GM12892 (cell line): ENCODE measurements at regions not wholly inside any gene's neighbourhood (a gene's known extent, or its start where the extent isn't known, plus 50 kb on each side); places are given as distances from the start of the nearest gene placed in this dataset.

Source experiments
- DNase-seq: peaks from one replicate; pipeline ENCODE4 v3.0.0; 2011; ENCODE audit not compliant: insufficient read length
- FAIRE-seq: peaks from 2 replicates; lab custom pipeline; 2011; peaks lifted over from hg19 to GRCh38; lab: Jason Lieb, UNC
- POLR2A ChIP-seq: IDR thresholded peaks from 2 replicates; pipeline ENCODE4 v1.6.1; 2011; ENCODE audit warnings: low read depth, low read length, control low read depth
- POLR2AphosphoS5 ChIP-seq: IDR thresholded peaks from 2 replicates; pipeline ENCODE4 v1.6.1; 2011; ENCODE audit warnings: low read depth, low read length, control low read depth
- TAF1 ChIP-seq: IDR thresholded peaks from 2 replicates; pipeline ENCODE4 v1.6.1; 2011; ENCODE audit warnings: low read depth, mild to moderate bottlenecking, control low read depth, low read length, borderline replicate concordance

GRCh38 chr21:38182370-38182985, 74.3 kb upstream of the KCNJ15 start:
- DNase-seq, result no peak
- TF ChIP-seq POLR2AphosphoS5 (no peak), POLR2A (no peak), TAF1 (no peak)
- FAIRE-seq, result no peak

- FAIRE-seq (no peak), DNase-seq (no peak)
- no peak for TF ChIP-seq POLR2AphosphoS5
Measured at GRCh38 chr21:38183961-38184360, 72.8 kb upstream of the KCNJ15 start.

GRCh38 chr21:38186661-38187270, 70.0 kb upstream of the KCNJ15 start:
- TF ChIP-seq POLR2A, result no peak
- TF ChIP-seq TAF1, result no peak
- TF ChIP-seq POLR2AphosphoS5, result no peak
- DNase-seq, result no peak
- FAIRE-seq, result no peak

- DNase-seq (no peak), FAIRE-seq (no peak)
- TF ChIP-seq POLR2A (no peak), POLR2AphosphoS5 (no peak), TAF1 (no peak)
Measured at GRCh38 chr21:38188037-38188436, 68.8 kb upstream of the KCNJ15 start.

GRCh38 chr21:38196036-38196435, 60.8 kb upstream of the KCNJ15 start:
- FAIRE-seq (no peak), DNase-seq (no peak)
- TF ChIP-seq POLR2A, result no peak
- no peak for TF ChIP-seq POLR2AphosphoS5
- no peak for TF ChIP-seq TAF1

- no peak for DNase-seq
- no peak for TF ChIP-seq POLR2A
- no peak for TF ChIP-seq TAF1
- TF ChIP-seq POLR2AphosphoS5, result no peak
- no peak for FAIRE-seq
Measured at GRCh38 chr21:38202811-38203210, 54.0 kb upstream of the KCNJ15 start.

GRCh38 chr21:38203229-38203628, 53.6 kb upstream of the KCNJ15 start:
- no peak for TF ChIP-seq POLR2A
- no peak for TF ChIP-seq POLR2AphosphoS5
- TF ChIP-seq TAF1, result no peak
- FAIRE-seq, result no peak
- no peak for DNase-seq

- TF ChIP-seq POLR2AphosphoS5 (no peak), TAF1 (no peak), POLR2A (no peak)
- FAIRE-seq (no peak), DNase-seq (no peak)
Measured at GRCh38 chr21:38205940-38206339, 50.9 kb upstream of the KCNJ15 start.

- FAIRE-seq (no peak), DNase-seq (no peak)
- TF ChIP-seq POLR2AphosphoS5 (no peak), TAF1 (no peak), POLR2A (no peak)
Measured at GRCh38 chr21:38206646-38207045, 50.1 kb upstream of the KCNJ15 start.
